HG02588 (cell line): ENCODE measurements at regions not wholly inside any gene's neighbourhood (a gene's known extent, or its start where the extent isn't known, plus 50 kb on each side); places are given as distances from the start of the nearest gene placed in this dataset.
A peak's percentile ranks its signal among the peaks of the same experiment; 100 is the strongest.
"Not testable (repeated sequence)": the region's sequence is repeated elsewhere in the genome, so short reads cannot be mapped to it uniquely, and the experiment has no call there.

Experiments
- ATAC-seq: cut with Tn5 transposase; IDR thresholded peaks from one replicate; pipeline ENCODE4 v1.9.1; 2021; ENCODE audit warnings: mild to moderate bottlenecking, moderate library complexity; ENCODE audit not compliant: unreplicated experiment

DNA sequence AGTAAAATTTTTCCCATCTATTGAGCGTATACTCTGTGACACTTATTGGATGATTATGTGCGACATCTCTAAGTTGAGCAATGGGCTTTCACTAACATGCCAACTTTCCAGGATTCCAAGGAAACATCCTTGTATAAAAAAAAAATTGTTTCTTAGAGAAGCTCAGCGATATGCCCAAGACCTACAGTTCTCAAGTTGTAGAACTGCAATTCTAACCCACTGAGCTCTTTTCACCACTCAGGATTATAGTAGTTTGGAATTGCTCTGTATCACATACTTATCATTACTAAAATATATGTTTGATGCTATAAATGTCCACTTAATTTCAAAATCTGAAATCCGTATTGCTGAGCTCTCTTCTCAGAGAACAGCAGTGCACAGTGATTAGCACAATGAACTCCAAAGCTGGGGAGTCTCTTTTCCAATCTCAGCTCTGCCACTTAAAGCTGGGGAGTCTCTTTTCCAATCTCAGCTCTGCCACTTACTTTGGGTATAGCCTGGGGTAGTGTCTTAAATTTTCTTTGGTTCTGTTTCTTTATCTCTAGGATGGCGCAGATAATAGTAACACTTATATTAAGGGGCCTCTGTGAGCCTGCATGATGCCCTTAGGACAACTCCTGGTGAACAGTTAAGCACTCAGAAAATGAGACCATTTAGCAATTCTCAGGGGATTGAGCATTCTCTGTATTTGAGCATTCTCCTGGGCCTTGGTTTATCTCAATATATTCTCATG is 1722.2 kb upstream of the AGA start:
- no peak for ATAC-seq

DNA sequence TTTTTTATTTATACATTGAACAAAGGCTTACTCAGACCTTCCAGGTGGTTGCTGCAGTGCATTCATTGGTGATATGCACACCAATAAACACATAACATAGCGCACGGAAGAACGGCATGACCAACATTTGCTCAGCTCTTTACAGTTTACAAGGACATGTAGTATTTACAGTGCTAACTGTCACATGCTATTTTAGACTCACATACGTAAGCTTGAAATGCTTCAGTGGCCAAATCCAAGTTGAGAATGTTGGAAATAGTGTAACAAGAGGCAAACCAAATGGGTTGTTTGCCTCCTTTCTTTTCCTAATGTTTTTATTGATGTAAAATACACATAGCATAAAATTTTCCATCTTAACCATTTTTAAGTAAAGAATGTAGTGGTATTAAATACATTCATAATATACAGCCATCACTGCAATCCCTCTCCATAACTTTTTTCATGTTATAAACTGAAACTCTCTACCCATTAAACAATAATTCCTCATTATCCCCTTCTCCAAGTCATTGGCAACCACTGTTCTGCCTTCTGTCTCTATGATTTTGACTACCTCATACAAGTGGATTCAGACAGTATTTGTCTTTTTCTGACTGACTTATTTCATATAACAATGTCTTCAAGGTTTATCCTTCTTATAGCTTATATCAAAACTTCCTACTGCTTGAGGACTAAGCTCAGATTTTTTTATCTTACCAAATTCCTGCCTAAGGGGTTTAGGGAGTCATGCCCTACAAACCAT is 1722.9 kb upstream of the AGA start:
- no peak for ATAC-seq

DNA sequence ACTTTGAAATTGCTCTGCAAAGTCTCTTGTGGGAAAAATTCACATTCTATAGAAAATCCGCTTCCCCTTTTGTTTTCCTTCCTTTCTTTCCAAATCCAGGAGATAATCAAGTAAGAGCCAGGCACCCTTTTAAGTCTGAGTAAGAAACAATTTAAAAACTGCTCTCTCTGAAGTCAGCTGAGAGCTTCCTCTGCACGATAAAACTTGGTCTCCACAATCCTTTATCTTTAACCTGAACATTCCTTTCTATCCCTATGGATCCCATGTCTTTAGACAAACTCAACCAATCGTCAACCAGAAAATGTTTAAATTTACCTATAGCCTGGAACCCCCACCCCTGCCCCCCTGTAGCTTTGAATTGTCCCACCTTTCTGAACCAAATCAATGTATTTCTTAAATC is 1723.6 kb upstream of the AGA start:
- no peak for ATAC-seq

DNA sequence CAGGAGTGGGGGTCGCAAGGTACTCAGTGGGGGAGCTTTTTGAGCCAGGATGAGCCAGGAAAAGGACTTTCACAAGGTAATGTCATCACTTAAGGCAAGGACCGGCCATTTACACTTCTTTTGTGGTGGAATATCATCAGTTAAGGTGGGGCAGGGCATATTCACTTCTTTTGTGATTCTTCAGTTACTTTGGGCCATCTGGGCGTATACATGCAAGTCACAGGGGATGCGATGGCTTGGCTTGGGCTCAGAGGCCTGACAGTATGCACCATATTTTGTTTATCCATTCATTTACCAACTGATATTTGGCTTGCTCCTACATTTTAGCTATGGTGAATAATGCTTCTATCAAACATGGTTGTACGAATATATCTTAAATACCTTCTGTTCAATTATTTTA is 1728.1 kb upstream of the AGA start:
- not testable (repeated sequence) for ATAC-seq

DNA sequence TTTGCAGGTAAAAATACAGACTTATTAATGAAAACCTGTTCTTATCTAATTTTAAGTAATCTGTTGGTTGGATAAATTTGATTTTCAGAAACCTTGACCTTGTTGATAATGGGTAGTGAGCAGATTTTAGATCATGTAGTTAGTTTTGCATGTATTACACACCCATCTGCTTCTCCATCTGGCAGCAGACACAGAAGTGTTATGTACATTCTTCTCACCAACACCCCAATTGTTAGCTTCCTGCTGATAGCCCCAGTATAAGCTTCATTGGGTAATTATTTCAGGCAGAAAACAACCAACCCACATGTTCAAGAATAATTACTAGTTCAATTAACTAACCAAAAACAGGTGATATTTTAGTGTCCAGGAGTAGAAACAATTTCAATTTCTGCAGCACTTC is 1740.5 kb upstream of the AGA start:
- ATAC-seq, result no peak

DNA sequence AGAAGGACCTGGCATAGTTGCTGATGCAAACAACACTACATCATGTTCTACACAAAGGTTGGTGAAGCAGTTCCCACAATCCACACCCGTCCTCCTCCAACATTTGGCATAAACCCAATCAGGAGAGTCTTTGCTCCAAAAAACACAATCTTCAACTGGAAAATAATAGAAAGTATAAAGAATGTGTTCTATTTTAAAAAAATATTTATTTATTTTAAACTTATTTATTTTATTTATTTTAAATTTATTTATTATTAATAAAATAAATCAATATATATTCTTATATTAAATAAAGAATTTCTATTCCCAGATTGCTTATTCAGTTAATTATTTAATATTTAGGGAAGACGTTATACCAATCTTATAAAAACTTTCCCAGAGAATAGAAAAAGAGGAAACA is 1753.7 kb upstream of the AGA start:
- ATAC-seq, result no peak

DNA sequence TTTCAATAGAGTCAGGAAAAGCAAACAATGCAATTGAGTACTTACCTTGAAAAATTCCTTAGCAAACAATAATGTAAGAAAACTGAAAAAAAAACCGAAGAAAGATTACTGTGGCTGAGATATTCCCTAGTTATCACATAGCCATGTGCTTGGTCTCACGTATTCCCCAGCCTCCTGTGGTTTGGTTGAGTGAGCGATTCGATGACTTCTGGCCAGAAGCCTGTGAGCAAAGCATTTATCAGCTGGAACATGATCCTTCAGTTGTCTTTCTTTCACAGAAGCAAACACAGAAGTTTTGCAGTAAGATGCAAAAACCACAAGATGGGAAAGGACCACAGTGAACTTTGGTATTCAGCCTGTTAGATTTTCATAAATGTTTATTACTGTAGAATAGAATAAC is 1754.3 kb upstream of the AGA start:
- ATAC-seq, result no peak

DNA sequence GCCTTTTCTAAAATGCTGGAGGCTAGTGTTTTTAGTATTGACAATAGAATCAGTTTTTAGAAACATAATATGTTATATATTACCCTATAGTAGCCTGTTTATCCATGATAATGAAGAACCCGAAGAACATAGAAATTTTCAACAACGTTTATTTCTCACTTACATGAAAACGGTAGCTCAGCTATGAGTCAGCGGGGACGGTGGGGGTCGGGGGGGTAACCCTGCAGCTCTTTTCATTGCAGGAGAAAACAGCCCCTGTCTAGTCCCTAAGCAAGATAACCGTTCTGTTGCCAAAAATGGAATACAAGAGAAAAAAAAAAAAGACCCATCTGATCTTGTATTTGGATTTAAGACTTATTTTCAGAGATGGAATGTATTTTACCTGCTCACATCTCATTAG is 1758.4 kb upstream of the AGA start:
- ATAC-seq, result no peak

DNA sequence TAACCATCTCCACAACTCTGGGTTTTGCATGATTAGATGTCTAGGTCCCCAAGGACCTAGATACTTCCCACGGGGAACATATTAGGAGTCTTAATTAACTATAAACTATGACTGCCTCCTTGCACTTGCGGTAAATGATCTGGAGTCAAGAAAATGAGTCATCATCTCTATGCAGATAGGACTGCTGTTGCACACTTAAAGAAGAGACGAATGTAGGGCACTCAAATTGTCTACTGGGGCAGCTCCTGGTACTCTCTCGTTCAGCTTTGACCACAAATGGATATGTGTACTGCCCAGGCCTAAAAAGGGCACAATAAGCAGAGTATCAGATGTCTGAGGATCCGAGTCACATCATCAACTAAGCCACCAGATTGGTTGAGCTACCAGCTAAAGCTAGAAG is 1783.4 kb upstream of the AGA start:
- ATAC-seq, result no peak

DNA sequence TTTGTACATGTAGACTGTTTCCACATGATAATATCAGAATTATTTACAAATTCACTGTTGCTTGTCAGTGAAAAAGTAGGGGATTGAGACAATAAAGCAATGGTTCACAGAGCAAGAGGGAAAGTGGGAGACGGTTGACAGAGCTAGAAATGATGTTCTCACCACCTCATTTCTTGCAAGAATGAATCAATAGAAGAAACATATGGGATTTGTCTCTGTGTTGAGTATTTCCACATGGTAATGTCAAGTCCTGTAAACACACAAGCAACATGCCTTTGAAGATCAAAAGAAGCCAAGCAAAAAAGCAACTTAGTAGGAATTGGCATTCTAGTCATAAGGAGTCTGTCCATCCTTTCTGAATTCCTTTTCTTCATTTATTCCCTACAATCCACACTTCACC is 1806.6 kb upstream of the AGA start:
- ATAC-seq, result no peak

DNA sequence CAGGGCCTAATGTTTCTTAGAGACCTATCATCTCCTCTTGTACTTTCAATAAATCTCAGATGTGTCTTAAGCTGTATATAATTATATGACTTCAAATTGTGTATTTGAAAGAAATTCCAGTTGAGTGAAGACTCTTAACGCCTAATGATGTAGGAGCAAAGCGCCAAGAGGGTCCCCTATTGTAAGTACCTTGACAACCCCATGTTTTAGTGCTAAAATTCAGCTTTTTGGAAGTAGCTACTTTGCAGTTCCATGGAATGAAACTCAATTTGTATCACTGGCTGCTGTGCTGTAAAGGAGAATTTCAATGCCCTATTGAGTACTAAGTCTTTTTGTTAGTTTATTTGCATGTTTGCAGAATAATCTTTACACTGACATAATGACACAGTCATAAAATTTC is 1826.6 kb upstream of the AGA start:
- no peak for ATAC-seq

DNA sequence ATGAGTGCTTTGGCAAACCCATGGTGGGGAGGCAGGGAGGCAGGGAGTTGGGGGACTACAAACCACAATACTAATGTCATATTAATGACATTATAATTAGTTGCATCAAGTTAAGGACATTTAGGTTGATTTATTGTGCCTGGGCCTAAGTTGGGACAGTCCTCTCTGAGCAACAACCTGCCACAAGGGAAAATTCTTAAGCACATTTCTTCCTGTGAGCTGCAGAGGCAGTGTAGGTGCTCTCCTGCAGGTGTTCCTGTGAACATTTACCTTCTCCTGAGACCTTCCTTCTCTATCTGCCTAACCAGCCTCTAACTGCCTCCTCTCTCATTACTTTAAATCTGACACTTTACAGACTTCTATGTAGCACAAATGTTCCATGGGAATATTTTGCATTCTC is 1830.0 kb upstream of the AGA start:
- ATAC-seq, result no peak

DNA sequence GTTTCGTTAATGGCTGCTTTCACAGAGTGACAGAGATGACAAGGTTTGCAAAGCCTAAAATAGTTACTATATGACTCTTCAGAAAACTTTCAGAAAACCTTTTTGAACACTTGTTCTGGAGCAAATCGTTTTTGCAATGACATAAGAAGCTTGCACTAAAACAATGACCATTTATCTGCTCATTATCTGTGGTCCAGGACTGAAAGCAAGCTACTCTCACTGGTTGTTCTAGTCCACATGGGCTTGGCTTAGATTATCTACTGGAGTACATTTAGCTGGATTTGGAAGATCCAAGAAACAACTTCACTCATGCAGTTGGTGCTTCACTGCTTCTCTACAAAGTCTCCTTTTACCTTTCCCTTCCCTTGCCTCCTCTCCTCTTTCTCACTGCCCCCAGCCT is 1836.4 kb upstream of the AGA start:
- ATAC-seq, result no peak

DNA sequence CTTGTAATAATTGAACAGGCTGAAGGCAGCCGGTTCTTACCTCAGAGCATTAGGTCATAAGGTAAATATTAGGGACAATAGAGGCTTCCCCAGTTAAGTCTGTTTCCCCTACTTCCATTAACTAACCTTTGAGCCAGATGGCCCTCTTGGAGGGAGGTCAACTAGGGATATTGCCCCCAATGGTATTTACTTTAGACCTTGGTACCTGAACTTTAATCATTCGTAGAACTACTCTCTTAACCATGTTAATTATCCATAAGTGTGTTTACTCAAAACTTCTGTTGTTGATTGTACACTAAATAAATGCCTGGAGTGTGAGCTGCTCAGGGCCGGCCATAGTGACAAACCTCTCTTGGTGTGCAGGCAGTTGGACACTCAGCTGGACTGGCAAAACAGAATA is 1843.5 kb upstream of the AGA start:
- ATAC-seq, result no peak

DNA sequence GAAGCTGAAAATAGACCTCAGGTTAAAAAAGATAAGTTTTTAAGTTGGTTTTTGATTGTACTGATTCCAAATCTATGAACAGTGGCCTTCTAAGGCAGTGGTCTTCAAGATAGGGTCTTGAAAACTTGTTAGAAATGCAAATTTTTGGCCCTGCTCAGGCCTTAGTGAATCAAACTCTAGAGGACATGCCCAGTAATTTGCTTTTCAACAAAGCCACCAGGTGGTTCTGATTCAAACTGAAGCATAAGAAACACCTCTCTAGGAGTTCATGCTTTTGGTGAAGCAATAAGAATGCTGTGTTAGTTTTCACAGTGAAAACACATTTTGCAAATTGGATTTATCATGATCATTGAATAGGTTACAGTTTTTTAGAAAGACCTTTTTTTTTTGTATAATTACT is 1849.4 kb upstream of the AGA start:
- ATAC-seq, result no peak

DNA sequence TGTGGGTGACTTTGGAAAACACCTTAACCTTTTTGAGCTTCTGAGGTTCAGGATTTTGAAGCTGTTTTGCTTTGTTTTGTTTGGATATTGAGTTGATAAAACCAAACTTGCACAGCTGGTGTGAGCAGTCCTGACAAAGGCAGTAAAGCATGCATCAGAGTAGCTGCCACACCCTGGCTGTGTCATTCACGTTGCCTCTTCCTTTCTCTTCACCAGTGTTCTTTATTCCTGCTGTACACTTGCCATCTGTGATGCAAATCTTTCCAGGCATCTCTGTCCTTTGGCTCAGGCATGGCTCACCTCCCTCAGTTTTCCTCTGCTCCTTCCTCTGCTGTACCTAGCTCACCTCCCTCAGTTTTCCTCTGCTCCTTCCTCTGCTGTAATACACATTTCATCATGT is 1850.2 kb upstream of the AGA start:
- no peak for ATAC-seq

DNA sequence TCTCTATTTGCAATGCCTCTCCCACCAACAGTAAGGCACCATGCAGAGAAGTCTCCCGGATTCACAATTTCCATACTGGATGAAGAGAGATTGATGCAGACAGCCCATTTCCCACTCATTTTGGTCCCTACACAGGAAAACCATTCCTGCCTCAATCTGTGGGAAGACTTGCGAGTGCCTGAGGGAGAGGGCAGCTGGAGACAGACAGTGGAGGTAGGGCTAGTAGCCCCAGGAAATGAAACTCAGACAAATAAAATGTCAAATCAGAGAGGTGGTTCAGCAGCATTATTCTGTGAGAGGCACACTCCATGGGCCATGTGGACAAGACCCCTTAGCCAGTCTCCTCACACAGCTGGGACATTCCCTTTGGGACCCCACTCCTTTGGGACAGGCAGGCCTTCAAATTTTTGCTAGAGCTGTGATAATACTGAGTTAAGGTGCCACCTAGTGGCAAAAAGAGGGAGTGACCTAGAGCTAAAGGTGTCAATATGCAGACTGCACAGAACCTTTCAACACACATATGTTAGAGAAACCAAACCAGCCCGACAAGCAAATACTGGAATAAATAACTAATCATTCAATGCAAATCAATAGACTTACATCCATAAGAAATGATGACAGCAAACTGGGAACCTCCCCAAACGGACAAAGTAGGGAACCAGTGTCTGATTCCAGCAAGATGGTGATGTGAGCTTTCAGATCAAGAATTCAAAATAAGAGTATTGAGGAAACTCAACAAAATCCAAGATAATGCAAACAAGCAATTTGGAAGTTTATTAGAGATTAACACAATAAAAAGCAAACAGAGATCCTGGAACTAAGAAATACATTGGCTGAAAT is 1865.3 kb upstream of the AGA start:
- ATAC-seq, result peak; percentile 65

DNA sequence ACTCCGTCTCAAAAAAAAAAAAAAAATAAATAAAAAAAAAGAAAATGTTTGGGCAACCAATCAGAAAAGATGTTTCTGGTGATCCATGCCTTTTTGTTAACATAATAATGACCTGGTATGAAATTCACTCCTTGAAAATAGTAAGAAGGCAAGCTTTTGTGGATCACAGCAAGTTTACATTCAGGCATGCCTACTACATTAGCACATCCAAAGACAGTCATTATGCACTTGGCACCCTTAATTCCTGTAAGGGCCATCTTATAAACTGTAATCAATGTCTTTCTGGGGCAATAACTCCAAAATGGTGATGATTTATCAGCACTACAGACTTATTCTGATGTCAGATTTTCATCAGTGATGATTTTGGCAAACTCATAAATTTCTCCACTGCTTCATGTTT is 1871.6 kb upstream of the AGA start:
- no peak for ATAC-seq

DNA sequence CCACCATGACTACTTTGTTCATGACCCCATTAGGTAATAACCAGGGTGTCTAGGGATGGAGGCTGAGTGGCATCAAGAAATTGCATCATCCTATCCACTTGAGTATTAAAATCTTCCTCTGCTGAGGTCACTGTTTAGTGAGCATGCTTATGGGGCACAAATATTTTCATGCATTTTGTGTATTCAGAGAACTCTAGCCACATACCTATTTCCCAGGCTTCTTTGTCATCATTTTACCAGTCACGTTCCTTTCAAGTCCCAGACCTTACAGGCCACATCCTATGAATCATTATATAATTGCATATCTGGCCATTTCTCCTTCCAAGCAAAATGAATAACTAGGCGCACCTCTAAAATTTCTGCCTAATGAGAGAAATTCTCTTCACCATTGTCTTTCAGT is 1882.9 kb upstream of the AGA start:
- ATAC-seq, result no peak

DNA sequence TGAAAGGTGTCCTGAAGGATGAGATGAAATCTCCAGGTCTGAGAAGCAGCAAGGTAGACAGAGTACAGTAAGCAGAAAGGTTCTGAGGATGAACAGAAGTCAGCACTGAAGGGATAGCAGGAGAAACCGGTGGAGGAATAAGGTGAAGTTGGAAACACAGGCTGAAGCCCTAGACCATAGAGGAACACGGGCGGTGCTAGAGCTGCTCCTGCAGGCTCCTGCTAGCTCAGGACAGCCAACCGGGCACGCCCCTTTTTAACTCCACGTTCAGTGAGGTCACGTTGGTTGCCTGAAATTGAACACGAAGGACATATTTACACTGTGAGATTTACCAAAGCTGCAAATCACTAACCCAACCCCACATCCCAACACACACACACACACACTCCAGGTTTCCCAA is 1886.4 kb upstream of the AGA start:
- ATAC-seq, result no peak

DNA sequence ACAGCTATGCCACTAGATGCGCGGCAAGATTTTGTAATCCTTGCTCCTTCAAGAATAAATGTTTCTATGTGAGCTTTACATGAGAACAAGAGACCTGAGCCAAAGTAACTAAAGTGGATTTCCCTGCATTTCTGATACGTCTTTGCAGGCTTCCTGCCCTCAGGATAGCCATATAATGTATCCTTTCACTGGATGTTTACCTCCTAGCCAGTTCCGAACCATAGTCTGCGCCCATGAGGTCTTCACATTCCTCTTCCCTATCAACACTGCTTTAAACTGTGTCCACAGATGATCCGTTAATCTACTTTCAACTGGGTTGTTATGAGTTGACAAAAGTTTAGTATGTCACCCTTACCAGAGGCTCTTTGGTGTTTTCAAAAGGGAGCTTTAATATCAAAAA is 1889.1 kb upstream of the AGA start:
- no peak for ATAC-seq

DNA sequence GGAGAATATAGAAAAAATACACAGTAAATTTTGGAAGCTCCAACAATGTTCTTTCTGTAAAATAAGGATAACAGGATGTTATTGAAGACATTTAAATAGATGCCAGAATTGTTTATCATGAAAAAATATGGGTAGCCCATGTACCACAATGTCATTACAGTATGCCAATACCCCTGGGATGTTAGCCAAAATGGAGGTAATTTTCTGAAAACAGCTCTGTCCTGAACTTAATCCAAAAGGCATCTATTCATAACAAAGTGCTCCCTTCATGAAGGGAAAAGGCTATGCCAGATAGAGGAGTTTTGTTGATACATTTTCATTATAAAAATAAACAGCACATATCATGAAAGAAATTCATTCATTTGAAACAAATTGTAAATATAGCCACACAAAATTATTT is 1902.6 kb upstream of the AGA start:
- ATAC-seq, result no peak
